H1 (cell line): ENCODE measurements at regions not wholly inside any gene's neighbourhood (a gene's known extent, or its start where the extent isn't known, plus 50 kb on each side); places are given as distances from the start of the nearest gene placed in this dataset.

Experiments
- CTCF ChIA-PET: fragments of 300-600 bp; sonication (Branson Sonifier 250); formaldehyde crosslinking; loops from one replicate; lab custom pipeline; 2021; ENCODE audit not compliant: partially characterized antibody; lab: Charles Lee
- POLR2A ChIA-PET: fragments of 300-600 bp; sonication (Branson Sonifier 250); formaldehyde crosslinking; loops from one replicate; lab custom pipeline; 2021; ENCODE audit warnings: inconsistent platforms; ENCODE audit not compliant: partially characterized antibody; lab: Charles Lee
- DNase-seq, 2 experiments: peaks; one replicate each; pipeline versions ENCODE4 v3.0.0 to v3.0.0-alpha.2; 2010 to 2022; ENCODE audit warnings: low spot score in 2 of 2, low read depth in 1 of 2, mixed read lengths in 1 of 2
- FAIRE-seq: peaks from 2 replicates; lab custom pipeline; 2011; peaks lifted over from hg19 to GRCh38; lab: Jason Lieb, UNC
- H2AFZ ChIP-seq: 2 replicates; pipeline ENCODE4 v1.8.1; 2012; ENCODE audit warnings: low read length, inconsistent platforms
- H2AK5ac ChIP-seq: 2 replicates; pipeline ENCODE4 v1.6.1; 2013; ENCODE audit warnings: low read depth, low read length
- H2BK120ac ChIP-seq: replicated peaks from 2 replicates; pipeline ENCODE3; 2013; ENCODE audit warnings: low read depth, low read length, inconsistent platforms
- H2BK12ac ChIP-seq: 2 replicates; pipeline ENCODE4 v1.6.1; 2013; ENCODE audit warnings: low read depth, low read length
- H2BK15ac ChIP-seq: 2 replicates; pipeline ENCODE4 v1.6.1; 2013; ENCODE audit warnings: low read length
- H2BK20ac ChIP-seq: 2 replicates; pipeline ENCODE4 v1.6.1; 2013; ENCODE audit warnings: low read length
- H2BK5ac ChIP-seq: 2 replicates; pipeline ENCODE4 v1.6.1; 2013; ENCODE audit warnings: low read depth, low read length
- H3K14ac ChIP-seq: 2 replicates; pipeline ENCODE4 v1.6.1; 2013; ENCODE audit warnings: inconsistent platforms; ENCODE audit not compliant: insufficient read length
- H3K18ac ChIP-seq: 2 replicates; pipeline ENCODE4 v1.6.1; 2013; ENCODE audit warnings: low read length; ENCODE audit errors: extremely low read depth
- H3K23ac ChIP-seq: 2 replicates; pipeline ENCODE4 v1.6.1; 2013; ENCODE audit warnings: inconsistent platforms; ENCODE audit not compliant: insufficient read length
- H3K23me2 ChIP-seq: 2 replicates; pipeline ENCODE4 v1.6.1; 2013; ENCODE audit warnings: low read depth, low read length
- H3K27ac ChIP-seq: 2 replicates; pipeline ENCODE4 v1.6.1; 2011; ENCODE audit warnings: low read depth, low read length, inconsistent platforms
- H3K27me3 ChIP-seq, 4 experiments: replicated peaks in 1 of 4; 1 replicate in 1 of 4; 2 replicates in 3 of 4; pipeline versions ENCODE4 v1.6.1 to v1.8.1; 2011 to 2013; ENCODE audit warnings: low read length in 3 of 4, mild to moderate bottlenecking in 3 of 4, inconsistent platforms in 2 of 4, mixed read lengths in 2 of 4, moderate library complexity in 1 of 4; ENCODE audit not compliant: control insufficient read depth in 3 of 4, insufficient read depth in 3 of 4; ENCODE audit errors: extremely low read depth in 1 of 4
- H3K36me3 ChIP-seq, 4 experiments: 2 replicates each; pipeline versions ENCODE4 v1.6.1 to v1.8.1; 2011 to 2013; ENCODE audit warnings: mild to moderate bottlenecking in 4 of 4, low read length in 3 of 4, moderate library complexity in 2 of 4, control low read depth in 1 of 4, inconsistent platforms in 1 of 4; ENCODE audit not compliant: insufficient read depth in 4 of 4, control insufficient read depth in 2 of 4
- H3K4ac ChIP-seq: replicated peaks from 2 replicates; pipeline ENCODE3; 2013; ENCODE audit warnings: low read length, low read depth, mixed read lengths, inconsistent platforms; ENCODE audit not compliant: insufficient read length
- H3K4me1 ChIP-seq, 4 experiments: replicated peaks in 1 of 4; 1 replicate in 1 of 4; 2 replicates in 3 of 4; pipeline versions ENCODE4 v1.6.1 to v1.8.1; 2011 to 2013; ENCODE audit warnings: low read length in 3 of 4, inconsistent platforms in 2 of 4, mixed read lengths in 1 of 4; ENCODE audit not compliant: insufficient read depth in 4 of 4, control insufficient read depth in 3 of 4
- H3K4me2 ChIP-seq, 2 experiments: 2 replicates each; pipeline versions ENCODE4 v1.6.1 to v1.8.1; 2011 to 2013; ENCODE audit warnings: low read depth in 2 of 2, low read length in 2 of 2, control low read depth in 1 of 2, inconsistent platforms in 1 of 2, mild to moderate bottlenecking in 1 of 2; ENCODE audit not compliant: insufficient read depth in 1 of 2
- H3K4me3 ChIP-seq, 4 experiments: fragments of 200-600, 300-600 bp in 1 of 4; sonication (generic), shearing (Covaris generic), sonication (Bioruptor Twin) in 1 of 4; 2 replicates each; pipeline versions ENCODE4 v1.5.1 to v1.8.1; 2011 to 2016; ENCODE audit warnings: low read length in 4 of 4, low read depth in 3 of 4, control low read depth in 2 of 4, inconsistent platforms in 2 of 4, mild to moderate bottlenecking in 2 of 4, mixed read lengths in 1 of 4, moderate library complexity in 1 of 4; ENCODE audit not compliant: insufficient read depth in 2 of 4; ENCODE audit errors: extremely low read depth in 1 of 4
- H3K56ac ChIP-seq: replicated peaks from 2 replicates; pipeline ENCODE3; 2013; ENCODE audit warnings: low read depth, mild to moderate bottlenecking, mixed read lengths, low read length, inconsistent platforms; ENCODE audit not compliant: insufficient read length
- H3K79me1 ChIP-seq: 2 replicates; pipeline ENCODE4 v1.6.1; 2013; ENCODE audit warnings: low read depth, low read length, control low read depth
- H3K79me2 ChIP-seq, 2 experiments: 2 replicates each; pipeline versions ENCODE4 v1.6.1 to v1.8.1; 2012 to 2013; ENCODE audit warnings: low read length in 2 of 2, mild to moderate bottlenecking in 2 of 2, inconsistent platforms in 1 of 2; ENCODE audit not compliant: insufficient read depth in 2 of 2, control insufficient read depth in 1 of 2
- H3K9ac ChIP-seq, 4 experiments: replicated peaks in 1 of 4; 1 replicate in 1 of 4; 2 replicates in 3 of 4; pipeline versions ENCODE4 v1.6.1 to v1.8.1; 2011 to 2013; ENCODE audit warnings: low read depth in 3 of 4, low read length in 3 of 4, control low read depth in 2 of 4, mild to moderate bottlenecking in 2 of 4, moderate library complexity in 2 of 4, inconsistent platforms in 1 of 4; ENCODE audit errors: extremely low read depth in 1 of 4
- H3K9me3 ChIP-seq, 2 experiments: 2 replicates each; pipeline versions ENCODE4 v1.6.1 to v1.8.1; 2012 to 2013; ENCODE audit warnings: mild to moderate bottlenecking in 2 of 2, moderate library complexity in 2 of 2, control low read depth in 1 of 2, inconsistent platforms in 1 of 2, low read depth in 1 of 2, low read length in 1 of 2, mixed read lengths in 1 of 2; ENCODE audit not compliant: insufficient read depth in 2 of 2
- H4K20me1 ChIP-seq, 2 experiments: replicated peaks in 1 of 2; 2 replicates each; pipeline versions ENCODE3 to v1.8.1; 2011 to 2013; ENCODE audit warnings: inconsistent platforms in 2 of 2, low read length in 2 of 2, mild to moderate bottlenecking in 1 of 2; ENCODE audit not compliant: insufficient read depth in 2 of 2, control insufficient read depth in 1 of 2
- H4K5ac ChIP-seq: 2 replicates; pipeline ENCODE4 v1.6.1; 2013; ENCODE audit warnings: low read length, low read depth, mixed read lengths, inconsistent platforms; ENCODE audit not compliant: insufficient read length
- H4K8ac ChIP-seq: 2 replicates; pipeline ENCODE4 v1.8.0; 2013; ENCODE audit warnings: mild to moderate bottlenecking, moderate library complexity, low read length, inconsistent platforms; ENCODE audit not compliant: insufficient read depth; ENCODE audit errors: extremely low read depth
- H4K91ac ChIP-seq: replicated peaks from 2 replicates; pipeline ENCODE3; 2013; ENCODE audit warnings: low read length, mixed read lengths, inconsistent platforms; ENCODE audit not compliant: insufficient read length
- ASH2L ChIP-seq: fragments of 200-600, 300-600 bp; sonication (generic); IDR thresholded peaks from one replicate; pipeline ENCODE4 v1.7.1; 2017; ENCODE audit warnings: low read length
- BCL11A ChIP-seq, 2 experiments: IDR thresholded peaks; one replicate each; pipeline ENCODE4 v1.6.1; 2011; ENCODE audit warnings: low read depth in 2 of 2, low read length in 2 of 2, mild to moderate bottlenecking in 2 of 2
- PHF8 ChIP-seq: fragments of 200-600 bp; sonication (generic); conservative IDR thresholded peaks from 2 replicates; pipeline ENCODE4 v1.7.1; 2012; ENCODE audit warnings: low read depth, mild to moderate bottlenecking, inconsistent platforms, low read length, moderate library complexity
- TAF7 ChIP-seq: optimal IDR thresholded peaks from 2 replicates; pipeline ENCODE3; 2011; ENCODE audit warnings: low read depth, mild to moderate bottlenecking, inconsistent platforms, low read length, moderate library complexity, borderline replicate concordance
- WGBS, 2 experiments: shearing (Covaris generic) in 1 of 2; methylation state at CpG; one replicate each; pipeline versions ENCODE4 v1.1.6 to v1.1.7; 2013 to 2015; ENCODE audit warnings: low lambda C conversion rate in 2 of 2, mixed read lengths in 2 of 2, inconsistent platforms in 1 of 2, low coverage in 1 of 2, missing lambda C conversion rate in 1 of 2; ENCODE audit not compliant: insufficient replicate concordance in 2 of 2, insufficient coverage in 1 of 2, insufficient read length in 1 of 2; ENCODE audit errors: extremely low coverage in 1 of 2, missing lambda C conversion rate in 1 of 2; 5-methylcytosine and 5-hydroxymethylcytosine counted together

GRCh38 chr6:121522265-121522664 is 86.8 kb downstream of the GJA1 start:
- no peaks in the 10 kb centered on the region for H3K79me2 ChIP-seq
- TF ChIP-seq PHF8 (no peak), TAF7 (no peak), BCL11A (IDR thresholded peaks at IDR 0.05; ENCODE audit: low read depth in 2 of 2, low read length in 2 of 2) (no peak), ASH2L (no peak)
- H3K4me3 ChIP-seq: no peak overlapping the region
- no peaks in the 10 kb centered on the region for H3K27me3 ChIP-seq
- H2BK20ac ChIP-seq: no peak overlapping the region
- H3K23me2 ChIP-seq: no peaks in the 10 kb centered on the region
- H3K79me1 ChIP-seq: no peaks in the 10 kb centered on the region
- no peak overlapping the region for H4K8ac ChIP-seq
- H2BK5ac ChIP-seq: no peak overlapping the region
- H3K27ac ChIP-seq: no peak overlapping the region
- H2AK5ac ChIP-seq: no peak overlapping the region
- peaks cover 0 to 13% (median 4%) of the 10 kb centered on the region in 4 experiments; a peak in 3 of 7 replicates for H3K4me1 ChIP-seq
- no peak overlapping the region for H3K9ac ChIP-seq
- no peak overlapping the region for H3K4ac ChIP-seq
- no peak overlapping the region for H4K5ac ChIP-seq
- FAIRE-seq: peak; percentile 28
- H2AFZ ChIP-seq: peak overlapping the region; percentile 54
- DNase-seq: no peak
- H2BK15ac ChIP-seq: no peak overlapping the region
- no peak overlapping the region for H3K56ac ChIP-seq
- no peak overlapping the region for H3K23ac ChIP-seq
- no peaks in the 10 kb centered on the region for H3K36me3 ChIP-seq
- H4K20me1 ChIP-seq: no peaks in the 10 kb centered on the region
- 79% methylated on average over 2 of the region's 2 CpGs; no CpG with 5 or more reads in 1 of the 2 experiments for WGBS, 2 experiments
- 0 out of 2 replicates have a peak overlapping the region, but pooled peaks have one; percentile 13 for H2BK12ac ChIP-seq
- H4K91ac ChIP-seq: no peak overlapping the region
- H3K14ac ChIP-seq: no peak overlapping the region
- no peak overlapping the region for H3K4me2 ChIP-seq
- H2BK120ac ChIP-seq: no peak overlapping the region
- ChIA-PET POLR2A (interaction anchor here (0.6 to 1.4 kb wide), 2 partner anchors 85 to 134 kb away, joined by 3 to 4 read pairs; no protein-coding TSS in a partner anchor), CTCF (interaction anchor here (0.6 to 2.3 kb wide), 7 partner anchors 11 to 1008 kb away, joined by 3 to 8 read pairs (median 5); no protein-coding TSS in a partner anchor)
- no peak overlapping the region for H3K18ac ChIP-seq
- no peaks in the 10 kb centered on the region for H3K9me3 ChIP-seq
